ENCODE measurements at regions not wholly inside any gene's neighbourhood (a gene's known extent, or its start where the extent isn't known, plus 50 kb on each side); places are given as distances from the start of the nearest gene placed in this dataset.
"Not testable (repeated sequence)": the region's sequence is repeated elsewhere in the genome, so short reads cannot be mapped to it uniquely, and the experiment has no call there.

- Histone ChIP-seq H3K27me3 (ENCODE audit: low read depth, low read length) (peaks cover 36% of the 10 kb centered on the region), H3K4me1 (ENCODE audit: control insufficient read depth in 1 of 2, insufficient read depth in 2 of 2, low read length in 2 of 2) (peaks cover 0 to 40% of the 10 kb centered on the region in 2 donors), H3K4me3 (ENCODE audit: low read depth in 1 of 2, low read length in 2 of 2) (peak overlapping the region; percentile 11 to 78)
Observed at GRCh38 chr1:217137210-217137881, 414.1 kb upstream of the ESRRG start.

GRCh38 chr1:217136895-217137205, 413.6 kb upstream of the ESRRG start:
- Histone ChIP-seq H3K27me3 (ENCODE audit: low read depth, low read length) (peaks cover 36% of the 10 kb centered on the region), H3K4me1 (ENCODE audit: control insufficient read depth in 1 of 2, insufficient read depth in 2 of 2, low read length in 2 of 2) (peaks cover 0 to 40% of the 10 kb centered on the region in 2 donors), H3K27ac (ENCODE audit: low read length) (no peak overlapping the region)

More at GRCh38 chr1:217137210-217137881, 414.1 kb upstream of the ESRRG start:
- Histone ChIP-seq H3K36me3 (ENCODE audit: control insufficient read depth in 1 of 2, insufficient read depth in 2 of 2, low read length in 2 of 2) (no peaks in the 10 kb centered on the region), H3K27ac (ENCODE audit: low read length) (no peak overlapping the region), H3K9me3 (ENCODE audit: control insufficient read depth in 1 of 2, low read length in 2 of 2) (no peaks in the 10 kb centered on the region)

GRCh38 chr1:217135987-217136894, 413.0 kb upstream of the ESRRG start:
- Histone ChIP-seq H3K27me3 (ENCODE audit: low read depth, low read length) (peaks cover 36% of the 10 kb centered on the region), H3K36me3 (ENCODE audit: control insufficient read depth in 1 of 2, insufficient read depth in 2 of 2, low read length in 2 of 2) (no peaks in the 10 kb centered on the region), H3K27ac (ENCODE audit: low read length) (no peak overlapping the region), H3K4me1 (ENCODE audit: control insufficient read depth in 1 of 2, insufficient read depth in 2 of 2, low read length in 2 of 2) (peaks cover 0 to 40% of the 10 kb centered on the region in 2 donors), H3K9me3 (ENCODE audit: control insufficient read depth in 1 of 2, low read length in 2 of 2) (no peaks in the 10 kb centered on the region), H3K4me3 (ENCODE audit: low read depth in 1 of 2, low read length in 2 of 2) (peak overlapping the region; percentile 49 to 78)

More at GRCh38 chr1:217136895-217137205, 413.6 kb upstream of the ESRRG start:
- H3K9me3 ChIP-seq (ENCODE audit: control insufficient read depth in 1 of 2, low read length in 2 of 2): no peaks in the 10 kb centered on the region
- no peaks in the 10 kb centered on the region for H3K36me3 ChIP-seq (ENCODE audit: control insufficient read depth in 1 of 2, insufficient read depth in 2 of 2, low read length in 2 of 2)
- H3K4me3 ChIP-seq (ENCODE audit: low read depth in 1 of 2, low read length in 2 of 2): peak overlapping the region; percentile 49 to 78

GRCh38 chr1:217135569-217135915, 412.3 kb upstream of the ESRRG start:
- Histone ChIP-seq H3K27me3 (ENCODE audit: low read depth, low read length) (peaks cover 36% of the 10 kb centered on the region), H3K27ac (ENCODE audit: low read length) (no peak overlapping the region)

GRCh38 chr1:217134857-217135568, 411.8 kb upstream of the ESRRG start:
- H3K27ac ChIP-seq (ENCODE audit: low read length): no peak overlapping the region
- H3K4me1 ChIP-seq (ENCODE audit: control insufficient read depth in 1 of 2, insufficient read depth in 2 of 2, low read length in 2 of 2): peaks cover 0 to 40% of the 10 kb centered on the region in 2 donors
- H3K4me3 ChIP-seq (ENCODE audit: low read depth in 1 of 2, low read length in 2 of 2): peak overlapping the region; percentile 55 to 78
- H3K9me3 ChIP-seq (ENCODE audit: control insufficient read depth in 1 of 2, low read length in 2 of 2): no peaks in the 10 kb centered on the region
- H3K27me3 ChIP-seq (ENCODE audit: low read depth, low read length): peaks cover 36% of the 10 kb centered on the region
- H3K36me3 ChIP-seq (ENCODE audit: control insufficient read depth in 1 of 2, insufficient read depth in 2 of 2, low read length in 2 of 2): no peaks in the 10 kb centered on the region

More at GRCh38 chr1:217135569-217135915, 412.3 kb upstream of the ESRRG start:
- H3K4me3 ChIP-seq (ENCODE audit: low read depth in 1 of 2, low read length in 2 of 2): peak overlapping the region; percentile 49 to 78
- peaks cover 0 to 40% of the 10 kb centered on the region in 2 donors for H3K4me1 ChIP-seq (ENCODE audit: control insufficient read depth in 1 of 2, insufficient read depth in 2 of 2, low read length in 2 of 2)
- no peaks in the 10 kb centered on the region for H3K9me3 ChIP-seq (ENCODE audit: control insufficient read depth in 1 of 2, low read length in 2 of 2)
- H3K36me3 ChIP-seq (ENCODE audit: control insufficient read depth in 1 of 2, insufficient read depth in 2 of 2, low read length in 2 of 2): no peaks in the 10 kb centered on the region

DNA sequence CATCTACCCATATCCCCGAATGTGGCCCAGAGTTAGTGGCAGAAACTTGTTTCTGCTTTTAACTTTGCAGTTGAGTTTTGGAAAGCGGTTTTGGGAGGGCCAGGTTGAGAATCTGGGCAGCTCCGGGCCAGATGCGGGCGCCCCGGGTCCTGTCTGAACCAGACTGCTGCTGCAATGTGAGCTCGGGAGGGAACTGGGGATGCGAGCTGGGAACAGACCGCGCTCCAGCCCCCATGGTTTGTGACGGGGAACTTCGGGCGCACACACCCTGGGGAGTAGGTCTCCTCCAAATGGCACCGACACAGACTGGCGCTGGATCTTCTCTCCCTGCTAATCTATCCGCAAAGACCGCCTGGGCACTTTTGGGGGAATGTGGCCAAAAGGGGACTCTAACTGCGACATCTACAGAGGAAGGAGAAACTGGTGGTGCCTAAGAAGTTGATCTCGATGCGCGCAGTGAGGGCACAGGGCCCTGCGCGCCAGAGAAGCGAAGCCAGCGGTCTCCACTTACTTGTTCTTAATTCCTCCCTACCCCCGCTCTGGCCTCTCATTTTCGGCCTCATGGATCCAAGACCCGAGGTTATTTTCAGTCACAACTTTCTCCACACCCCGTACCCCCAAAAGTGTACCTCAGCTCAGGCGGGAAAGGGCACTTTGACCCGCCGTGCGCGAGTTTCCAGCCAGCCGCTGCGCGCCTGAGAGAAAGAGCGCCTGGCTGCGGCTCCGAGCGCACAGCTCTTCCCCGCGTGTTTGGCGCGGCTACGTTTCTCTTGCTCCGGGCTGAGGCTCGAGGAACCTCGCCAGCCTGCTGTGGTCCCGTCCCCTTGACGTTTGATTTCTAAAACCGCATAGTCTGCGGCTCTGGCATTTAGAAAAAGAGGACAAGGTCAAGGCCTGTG, 411.0 kb upstream of the ESRRG start:
- H3K4me3 ChIP-seq (ENCODE audit: low read depth in 1 of 2, low read length in 2 of 2): peak overlapping the region; percentile 55 to 78
- no peaks in the 10 kb centered on the region for H3K36me3 ChIP-seq (ENCODE audit: control insufficient read depth in 1 of 2, insufficient read depth in 2 of 2, low read length in 2 of 2)
- peaks cover 0 to 40% of the 10 kb centered on the region in 2 donors for H3K4me1 ChIP-seq (ENCODE audit: control insufficient read depth in 1 of 2, insufficient read depth in 2 of 2, low read length in 2 of 2)
- no peak overlapping the region for H3K27ac ChIP-seq (ENCODE audit: low read length)
- no peaks in the 10 kb centered on the region for H3K9me3 ChIP-seq (ENCODE audit: control insufficient read depth in 1 of 2, low read length in 2 of 2)
- peaks cover 35% of the 10 kb centered on the region for H3K27me3 ChIP-seq (ENCODE audit: low read depth, low read length)

DNA sequence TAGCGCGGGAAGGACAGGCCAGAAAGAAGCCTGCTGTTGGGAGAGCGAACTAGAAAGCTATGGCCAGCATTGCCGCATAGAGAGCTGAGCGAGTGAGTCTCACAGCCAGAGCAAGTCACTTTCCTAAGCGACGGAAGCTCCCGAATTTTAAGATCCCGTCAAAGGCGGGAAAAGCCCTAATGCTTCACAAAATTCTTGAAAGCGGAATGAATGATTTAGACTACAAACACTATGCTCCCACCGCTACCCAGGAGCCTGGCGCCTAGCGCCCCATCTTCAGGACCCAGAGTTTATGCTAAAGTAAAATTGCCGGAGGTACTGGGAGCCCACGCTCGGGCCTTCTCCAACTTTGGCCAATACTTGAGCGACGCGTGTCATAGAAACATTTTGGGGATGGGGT, 409.9 kb upstream of the ESRRG start:
- H3K27ac ChIP-seq (ENCODE audit: low read length): no peak overlapping the region
- peaks cover 0 to 36% of the 10 kb centered on the region in 2 donors for H3K4me1 ChIP-seq (ENCODE audit: control insufficient read depth in 1 of 2, insufficient read depth in 2 of 2, low read length in 2 of 2)
- no peak overlapping the region for H3K4me3 ChIP-seq (ENCODE audit: low read depth in 1 of 2, low read length in 2 of 2)
- H3K27me3 ChIP-seq (ENCODE audit: low read depth, low read length): peaks cover 24% of the 10 kb centered on the region
- H3K9me3 ChIP-seq (ENCODE audit: control insufficient read depth in 1 of 2, low read length in 2 of 2): no peaks in the 10 kb centered on the region
- no peaks in the 10 kb centered on the region for H3K36me3 ChIP-seq (ENCODE audit: control insufficient read depth in 1 of 2, insufficient read depth in 2 of 2, low read length in 2 of 2)

- not testable (repeated sequence) for H3K4me3 ChIP-seq (ENCODE audit: low read depth in 1 of 2, low read length in 2 of 2); H3K36me3 ChIP-seq (ENCODE audit: control insufficient read depth in 1 of 2, insufficient read depth in 2 of 2, low read length in 2 of 2); H3K4me1 ChIP-seq (ENCODE audit: control insufficient read depth in 1 of 2, insufficient read depth in 2 of 2, low read length in 2 of 2); H3K27ac ChIP-seq (ENCODE audit: low read length); H3K27me3 ChIP-seq (ENCODE audit: low read depth, low read length); H3K9me3 ChIP-seq (ENCODE audit: control insufficient read depth in 1 of 2, low read length in 2 of 2)
Observed at GRCh38 chr1:217123340-217123739, 400.1 kb upstream of the ESRRG start.

DNA sequence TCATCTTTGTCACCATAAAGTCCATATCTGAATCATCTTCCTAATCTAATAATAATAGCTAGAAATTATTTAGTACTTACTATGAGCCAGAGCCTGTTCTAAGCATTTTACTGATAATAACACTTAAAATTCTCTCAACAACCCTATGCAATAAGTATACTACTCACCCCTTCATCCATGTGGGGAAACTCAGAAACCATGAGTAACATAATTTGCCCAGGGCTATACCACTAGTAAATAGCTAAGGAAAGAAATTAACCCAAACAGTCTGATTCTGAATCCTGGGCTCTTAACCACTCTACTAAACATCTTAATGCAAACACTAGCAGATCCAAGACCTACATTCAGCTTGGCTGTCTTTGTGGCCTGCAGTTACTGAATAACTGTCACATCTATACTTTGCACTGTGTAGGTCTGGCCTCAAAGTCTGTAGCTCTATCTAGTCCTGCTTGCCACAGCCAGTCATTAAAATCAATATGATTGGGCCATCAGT, 394.8 kb upstream of the ESRRG start:
- H3K9me3 ChIP-seq (ENCODE audit: control insufficient read depth in 1 of 2, low read length in 2 of 2): peaks cover 0 to 5% of the 10 kb centered on the region in 2 donors
- H3K27me3 ChIP-seq (ENCODE audit: low read depth, low read length): no peaks in the 10 kb centered on the region
- H3K4me1 ChIP-seq (ENCODE audit: control insufficient read depth in 1 of 2, insufficient read depth in 2 of 2, low read length in 2 of 2): no peaks in the 10 kb centered on the region
- no peak overlapping the region for H3K4me3 ChIP-seq (ENCODE audit: low read depth in 1 of 2, low read length in 2 of 2)
- no peaks in the 10 kb centered on the region for H3K36me3 ChIP-seq (ENCODE audit: control insufficient read depth in 1 of 2, insufficient read depth in 2 of 2, low read length in 2 of 2)
- no peak overlapping the region for H3K27ac ChIP-seq (ENCODE audit: low read length)

- Histone ChIP-seq H3K27ac (ENCODE audit: low read length) (no peak overlapping the region), H3K4me1 (ENCODE audit: control insufficient read depth in 1 of 2, insufficient read depth in 2 of 2, low read length in 2 of 2) (no peaks in the 10 kb centered on the region), H3K9me3 (ENCODE audit: control insufficient read depth in 1 of 2, low read length in 2 of 2) (no peaks in the 10 kb centered on the region), H3K36me3 (ENCODE audit: control insufficient read depth in 1 of 2, insufficient read depth in 2 of 2, low read length in 2 of 2) (no peaks in the 10 kb centered on the region), H3K27me3 (ENCODE audit: low read depth, low read length) (no peaks in the 10 kb centered on the region), H3K4me3 (ENCODE audit: low read depth in 1 of 2, low read length in 2 of 2) (no peak overlapping the region)
Observed at GRCh38 chr1:217115404-217116380, 392.5 kb upstream of the ESRRG start.

All from muscle layer of duodenum (tissue), 2 donors.